T-helper 2 cell treated with Interferon-gamma antibody and Interleukin-4, amounts not matched to agents 100 ng/mL and 5 ng/mL, for 36 hours (primary cell): ENCODE measurements at regions not wholly inside any gene's neighbourhood (a gene's known extent, or its start where the extent isn't known, plus 50 kb on each side); places are given as distances from the start of the nearest gene placed in this dataset.
"Not testable (repeated sequence)": the region's sequence is repeated elsewhere in the genome, so short reads cannot be mapped to it uniquely, and the experiment has no call there.

Experiments used
- intact Hi-C: fragments of 100-400 bp; cut with micrococcal nuclease; formaldehyde crosslinking; loops from one replicate; pipeline ENCODE4 v1.15.1; 2023

- intact Hi-C loops, result not testable (repeated sequence)
Observed at GRCh38 chr3:144023543-144023942, 51.9 kb downstream of the DIPK2A start.

- intact Hi-C loops, result no loop called here
Observed at GRCh38 chr3:144028798-144029411, 57.3 kb downstream of the DIPK2A start.

DNA sequence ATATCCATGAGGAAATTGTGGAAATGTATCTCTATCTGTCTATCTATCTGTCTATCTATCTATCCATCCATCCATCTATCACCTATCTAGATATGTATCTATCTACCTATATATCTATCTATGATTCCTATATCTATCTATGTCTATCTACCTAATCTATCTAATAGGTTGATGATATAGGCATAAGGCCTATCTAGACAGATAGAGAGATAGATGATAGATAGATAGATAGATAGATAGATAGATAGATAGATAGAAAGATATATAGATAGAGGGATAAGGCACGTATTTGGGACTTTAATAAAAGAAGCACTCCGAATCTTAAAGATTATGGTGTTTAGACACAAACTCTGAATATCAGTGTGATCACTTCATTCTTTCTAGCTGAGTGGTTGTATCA, 58.1 kb downstream of the DIPK2A start:
- intact Hi-C loops, result no loop called here

DNA sequence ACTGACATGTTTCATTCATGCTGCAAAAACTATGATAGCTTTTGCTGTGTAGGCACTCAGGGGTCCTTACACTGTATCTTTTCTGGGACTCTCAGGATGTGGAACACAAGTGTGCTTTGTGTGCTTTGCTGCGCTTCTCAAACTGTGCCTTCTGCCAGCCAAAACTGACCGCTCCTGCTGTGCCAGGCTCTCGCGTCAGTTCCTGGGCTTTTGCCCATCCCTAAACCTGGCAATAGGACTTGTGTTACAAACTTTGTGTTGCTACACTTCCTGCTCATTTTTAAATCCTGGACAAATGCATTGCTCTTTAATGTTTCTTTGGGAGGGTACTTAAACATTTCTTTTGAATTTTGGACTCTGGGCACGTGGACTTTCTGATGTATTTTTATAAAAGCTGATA, 60.3 kb downstream of the DIPK2A start:
- intact Hi-C loops, result no loop called here

- intact Hi-C loops, result no loop called here
Observed at GRCh38 chr3:144032531-144033239, 61.1 kb downstream of the DIPK2A start.

GRCh38 chr3:144033240-144033589, 61.6 kb downstream of the DIPK2A start:
- intact Hi-C loops, result no loop called here

- intact Hi-C loops, result no loop called here
Observed at GRCh38 chr3:144033863-144034262, 62.2 kb downstream of the DIPK2A start.

- intact Hi-C loops, result no loop called here
Observed at GRCh38 chr3:144034715-144035290, 63.2 kb downstream of the DIPK2A start.

DNA sequence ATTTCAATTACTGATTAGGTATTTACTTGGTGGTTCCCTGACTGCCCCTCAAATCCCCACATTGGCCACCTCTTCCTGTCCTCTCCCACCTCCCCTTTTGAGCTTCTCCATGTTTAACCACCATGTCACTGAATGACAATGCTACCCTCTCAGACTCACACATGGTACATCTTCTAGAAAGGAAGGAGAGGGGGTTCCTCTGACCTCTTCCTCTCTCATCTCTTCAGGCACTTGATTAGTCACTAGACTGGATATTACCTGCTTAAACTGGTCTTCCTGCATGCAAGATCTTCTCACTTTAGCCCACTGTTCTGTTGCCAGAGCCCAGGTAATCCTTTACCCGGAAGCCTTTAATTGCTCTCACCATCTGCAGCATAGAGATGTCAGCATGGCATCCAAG, 64.9 kb downstream of the DIPK2A start:
- intact Hi-C loops, result no loop called here

DNA sequence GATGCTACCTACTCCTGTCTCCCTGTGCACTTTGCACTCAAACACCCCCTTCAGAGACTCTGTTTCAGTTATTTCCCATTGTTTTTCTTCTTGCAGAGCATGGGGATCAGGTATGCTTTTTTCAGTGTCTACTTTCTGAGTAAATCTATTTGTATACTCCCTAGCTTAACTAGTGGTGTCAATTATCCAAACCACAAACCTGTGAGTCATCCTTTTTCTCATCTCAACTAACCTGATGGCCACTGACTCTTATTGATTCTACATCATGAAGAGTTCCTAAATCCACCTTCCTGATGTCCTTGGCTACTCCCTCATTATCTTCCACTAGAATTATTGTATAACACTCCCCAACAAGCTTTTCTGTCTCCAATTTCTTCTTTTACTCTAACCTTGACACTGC, 68.0 kb downstream of the DIPK2A start:
- intact Hi-C loops, result no loop called here

- intact Hi-C loops, result no loop called here
Observed at GRCh38 chr3:144041960-144042556, 70.4 kb downstream of the DIPK2A start.

GRCh38 chr3:144045766-144046165, 74.1 kb downstream of the DIPK2A start:
- intact Hi-C loops, result no loop called here

DNA sequence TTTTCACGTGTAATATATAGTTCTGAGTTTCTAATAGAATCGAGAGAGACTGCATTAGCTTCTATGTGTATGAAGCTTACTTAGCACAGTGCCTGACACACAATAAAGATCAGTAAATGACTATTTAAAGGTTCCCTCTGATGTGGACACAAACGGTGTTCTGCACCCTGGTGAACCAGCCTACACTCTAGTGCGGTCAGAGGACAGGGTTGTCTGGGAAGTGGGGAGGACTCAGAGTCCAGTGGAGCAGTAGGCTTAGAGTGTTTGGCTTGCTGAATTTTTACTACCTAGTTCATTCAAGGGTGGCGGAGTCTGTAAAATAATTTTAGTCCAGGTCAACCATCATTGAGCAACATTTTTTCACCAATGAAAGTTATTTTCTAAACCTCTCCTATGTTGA, 77.8 kb downstream of the DIPK2A start:
- intact Hi-C loops, result no loop called here

- intact Hi-C loops, result no loop called here
Observed at GRCh38 chr3:144051211-144051610, 79.6 kb downstream of the DIPK2A start.

- intact Hi-C loops, result no loop called here
Observed at GRCh38 chr3:144052275-144052674, 80.7 kb downstream of the DIPK2A start.

- intact Hi-C loops, result no loop called here
Observed at GRCh38 chr3:144053121-144053520, 81.5 kb downstream of the DIPK2A start.

- intact Hi-C loops, result no loop called here
Observed at GRCh38 chr3:144054766-144055165, 83.1 kb downstream of the DIPK2A start.

DNA sequence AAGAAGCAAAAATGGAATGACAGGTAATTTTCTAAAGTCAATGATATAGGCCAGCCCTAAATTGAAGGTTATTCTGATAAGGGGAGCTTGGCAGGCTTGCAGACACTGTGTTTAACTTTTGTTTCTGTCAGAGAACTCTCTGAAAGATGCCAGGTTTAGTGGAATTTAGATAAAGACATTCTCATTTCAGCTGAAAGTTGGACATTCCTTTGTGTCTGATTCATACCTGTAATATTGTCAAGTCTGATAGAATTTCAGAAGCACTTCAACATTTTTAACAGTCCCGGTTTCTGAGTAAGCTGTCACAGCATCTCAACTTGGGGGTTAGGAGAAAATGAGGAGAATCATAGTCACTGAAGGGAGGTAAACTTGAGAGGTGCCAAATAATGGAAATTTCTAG, 84.0 kb downstream of the DIPK2A start:
- intact Hi-C loops, result no loop called here

DNA sequence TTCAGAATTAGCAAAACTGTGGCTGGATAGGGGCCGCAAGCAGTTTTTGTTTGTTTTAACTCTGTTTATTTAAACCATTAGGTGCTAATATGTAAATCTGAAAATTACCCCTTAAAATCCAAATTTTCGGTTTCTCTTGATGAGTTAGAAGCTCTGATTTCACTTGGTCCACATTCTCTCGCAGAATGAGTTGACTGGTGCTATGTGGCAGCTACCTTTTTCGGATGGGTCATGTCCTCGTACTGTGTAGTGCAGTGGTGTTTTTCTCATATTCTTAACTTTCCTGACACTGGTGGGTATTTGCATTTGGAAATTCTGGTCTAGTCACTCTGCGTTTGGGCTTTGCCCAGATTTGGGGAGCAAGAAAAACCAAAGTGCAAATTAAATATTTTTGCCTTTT, 87.1 kb downstream of the DIPK2A start:
- intact Hi-C loops, result no loop called here

DNA sequence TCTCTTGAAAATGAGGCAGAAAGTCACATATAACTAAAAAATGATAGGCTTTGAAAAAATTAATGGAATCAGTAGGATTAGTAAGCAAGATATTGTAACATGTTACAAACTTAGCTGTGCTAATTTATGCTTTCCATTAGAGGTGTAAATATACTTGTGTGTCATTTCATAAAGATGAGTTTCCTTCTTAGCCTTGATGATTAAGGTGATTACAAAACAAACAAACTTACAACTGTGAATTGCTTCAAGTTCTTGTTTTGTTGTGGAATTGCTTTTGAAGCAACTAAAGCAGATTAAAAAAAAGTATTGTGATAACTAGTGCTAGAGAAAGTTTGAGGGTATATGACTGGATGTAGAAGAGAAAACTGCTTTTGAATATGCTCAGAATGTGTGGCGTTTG, 87.9 kb downstream of the DIPK2A start:
- intact Hi-C loops, result no loop called here

DNA sequence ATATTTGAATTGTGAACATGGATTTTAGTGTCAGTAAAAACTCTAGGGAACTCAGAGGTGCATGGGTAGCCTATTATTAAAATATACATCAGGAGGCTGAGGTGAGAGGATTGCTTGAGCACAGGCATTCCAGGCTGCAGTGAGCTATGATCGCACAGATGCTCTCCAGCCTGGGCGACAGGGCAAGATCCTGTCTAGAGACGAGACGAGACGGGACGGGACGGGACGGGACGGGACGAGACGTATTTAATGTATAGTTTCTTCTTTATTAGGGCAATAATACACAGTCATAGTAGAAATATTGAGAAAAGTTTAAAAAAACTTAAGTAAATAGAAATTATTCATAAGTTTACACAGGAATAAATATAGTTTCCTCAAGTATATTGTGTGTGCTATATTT, 89.3 kb downstream of the DIPK2A start:
- intact Hi-C loops, result no loop called here

DNA sequence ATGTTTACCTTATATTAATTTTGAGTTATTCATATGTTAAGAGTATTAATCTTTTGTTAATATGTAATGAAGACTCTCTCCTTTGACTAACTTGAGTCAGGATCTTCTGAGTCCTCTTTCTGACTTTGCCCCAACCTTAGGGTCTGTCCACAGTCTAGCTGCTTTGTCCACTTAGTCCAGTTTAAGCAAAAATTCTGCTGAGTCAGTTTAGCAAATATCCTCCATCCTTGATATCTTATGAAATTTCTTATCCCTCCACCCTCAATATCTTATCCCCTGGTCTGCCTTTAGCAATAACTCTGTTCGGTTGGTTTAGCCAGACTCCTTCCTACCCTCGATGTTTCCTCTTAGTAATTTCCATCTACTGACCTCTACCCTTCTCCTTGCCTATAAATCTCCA, 91.7 kb downstream of the DIPK2A start:
- intact Hi-C loops, result no loop called here

DNA sequence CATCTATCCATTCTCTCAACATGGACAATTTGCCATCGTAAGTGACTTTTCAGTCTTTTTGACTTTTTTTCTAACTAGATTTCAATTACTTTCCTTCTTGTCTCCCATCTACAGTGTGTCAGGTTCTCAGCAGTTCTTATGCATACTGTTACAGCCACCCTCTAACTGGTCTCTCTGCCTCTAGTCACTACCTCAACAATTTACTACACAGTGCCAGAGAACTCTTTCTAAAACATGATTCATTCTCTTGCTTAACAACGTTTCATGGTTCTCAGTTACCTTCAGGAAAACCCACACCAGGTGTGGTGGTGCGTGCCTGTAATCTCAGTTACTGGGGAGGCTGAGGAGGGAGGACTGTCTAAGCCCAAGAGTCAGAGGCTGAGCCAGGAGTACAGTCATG, 95.4 kb downstream of the DIPK2A start:
- intact Hi-C loops, result no loop called here
